ENCODE measurements at regions not wholly inside any gene's neighbourhood (a gene's known extent, or its start where the extent isn't known, plus 50 kb on each side); places are given as distances from the start of the nearest gene placed in this dataset.

GRCh38 chr17:52357854-52358253 is 199.3 kb upstream of the CA10 start:
- DNase-seq: no peak

GRCh38 chr17:52336796-52337195 is 178.3 kb upstream of the CA10 start:
- DNase-seq: no peak

DNA sequence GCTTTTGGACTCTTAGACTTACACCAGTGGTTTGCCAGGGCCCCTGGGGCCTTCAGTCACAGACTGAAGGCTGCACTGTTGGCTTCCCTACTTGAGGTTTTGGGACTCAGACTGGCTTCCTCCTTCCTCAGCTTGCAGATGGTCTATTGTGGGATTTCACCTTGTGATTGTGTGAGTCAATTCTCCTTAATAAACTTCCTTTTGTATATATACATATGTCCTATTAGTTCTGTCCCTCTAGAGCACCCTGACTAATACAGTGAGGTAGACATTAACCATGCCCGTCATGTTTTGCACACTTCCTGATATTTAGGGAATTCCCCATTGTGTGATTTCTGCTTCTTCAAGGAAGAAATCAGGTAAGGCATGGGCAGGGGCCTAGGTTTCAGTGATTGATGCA is 147.8 kb upstream of the CA10 start:
- no peak for DNase-seq

DNA sequence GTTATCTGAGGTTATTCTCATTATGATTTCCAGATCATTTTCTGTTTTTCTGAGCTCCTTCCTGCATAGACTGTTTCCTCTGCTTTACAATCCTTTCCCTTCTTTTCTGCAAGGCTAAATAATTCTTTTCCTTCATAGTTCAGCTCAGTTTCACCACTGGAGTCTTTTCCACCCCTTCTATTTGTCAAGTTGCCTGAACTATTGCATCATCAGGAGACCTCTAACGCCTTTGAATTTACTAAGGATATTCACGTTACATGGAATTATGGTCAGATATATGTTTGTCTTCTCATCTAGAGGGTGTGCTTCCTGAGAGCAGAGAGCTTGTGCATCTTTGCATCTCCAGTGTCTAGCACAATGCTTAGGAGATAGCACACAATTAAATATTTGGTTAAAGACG is 140.4 kb upstream of the CA10 start:
- DNase-seq: no peak

- peak in 1 of 2 experiments; percentile 2 for DNase-seq
These were observed 138.9 kb upstream of the CA10 start for GRCh38 chr17:52297230-52298010.

DNA sequence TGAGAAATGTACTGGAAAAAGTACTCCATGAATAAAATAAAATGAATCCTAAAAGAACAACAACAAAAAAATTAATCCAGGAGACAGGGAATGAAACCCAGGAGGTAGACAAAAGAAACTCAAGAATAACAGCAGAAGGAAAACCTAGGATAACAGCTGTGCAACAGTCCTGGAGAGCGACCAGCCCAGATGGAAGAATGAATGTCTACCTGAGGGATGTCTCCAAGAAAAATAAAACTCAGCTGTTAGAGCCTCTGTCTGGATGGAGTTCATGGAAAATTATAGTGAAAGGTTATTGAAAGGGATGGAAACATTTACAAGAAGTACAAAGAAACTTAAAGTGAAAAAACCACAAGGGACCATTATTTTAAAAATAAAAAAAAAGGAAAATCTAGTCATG is 135.8 kb upstream of the CA10 start:
- DNase-seq: no peak

- DNase-seq: no peak
These were observed 129.1 kb upstream of the CA10 start for GRCh38 chr17:52287611-52288010.

GRCh38 chr17:52283872-52284271 is 125.4 kb upstream of the CA10 start:
- no peak for DNase-seq

GRCh38 chr17:52276381-52277008 is 118.0 kb upstream of the CA10 start:
- DNase-seq: no peak

DNA sequence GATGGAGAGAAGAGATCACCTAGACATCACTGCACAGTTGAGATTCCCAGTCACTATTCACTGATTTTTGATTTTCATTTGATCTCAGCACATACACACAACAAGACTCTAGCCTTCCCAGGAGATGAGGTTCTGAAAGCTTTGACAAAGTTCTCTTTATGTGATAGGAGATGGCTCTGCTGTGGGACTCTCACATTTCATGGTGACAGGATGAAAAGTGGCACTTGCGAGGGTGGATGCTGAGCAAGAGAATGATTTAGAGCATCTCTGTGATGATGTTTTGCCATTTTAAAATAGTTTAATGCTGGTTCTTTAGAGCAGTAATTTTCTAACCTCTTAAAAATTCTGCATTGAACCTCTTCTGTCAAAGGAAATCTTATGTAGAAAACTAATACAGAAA is 113.3 kb upstream of the CA10 start:
- no peak for DNase-seq

DNA sequence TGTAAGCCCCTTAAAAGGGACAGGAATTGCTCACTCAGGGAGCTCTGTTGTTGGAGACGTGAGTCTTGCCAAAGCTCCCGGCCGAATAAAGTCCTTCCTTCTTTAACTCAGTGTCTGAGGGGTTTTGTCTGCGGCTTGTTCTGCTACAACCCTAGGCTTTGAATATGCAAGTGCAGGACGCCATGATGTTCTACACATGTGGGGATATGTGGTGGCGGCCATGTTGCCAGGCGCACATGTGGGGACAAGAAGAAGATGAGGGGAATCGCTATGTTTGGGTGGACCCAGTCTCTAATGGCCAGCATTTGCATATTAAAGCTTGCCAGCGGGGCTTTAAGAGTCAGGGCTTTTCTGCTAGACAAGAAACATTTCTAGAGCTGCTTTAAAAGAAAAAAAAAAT is 96.8 kb upstream of the CA10 start:
- DNase-seq: no peak

- DNase-seq: no peak
These were observed 86.2 kb upstream of the CA10 start for GRCh38 chr17:52244689-52245088.

GRCh38 chr17:52242268-52242667 is 83.8 kb upstream of the CA10 start:
- DNase-seq: no peak

DNA sequence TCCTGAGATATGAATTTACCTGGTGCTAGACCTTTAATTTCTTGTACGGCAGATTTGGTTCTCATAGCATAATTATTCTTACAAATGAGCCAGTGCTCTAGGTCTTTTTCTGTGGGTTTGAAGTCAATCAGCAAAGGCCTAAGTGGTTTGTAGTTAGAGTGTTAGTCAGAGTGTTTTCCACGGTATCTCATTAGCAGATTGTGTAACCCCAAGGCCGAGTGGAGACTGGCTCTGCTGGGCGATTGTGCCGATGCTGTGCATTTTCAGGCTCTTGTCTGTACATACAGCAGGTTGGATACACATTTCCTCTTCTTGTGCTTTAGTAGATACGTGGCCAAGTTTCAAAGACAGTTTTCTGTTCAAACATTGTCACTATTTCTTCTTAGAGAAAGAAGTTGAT is 78.6 kb upstream of the CA10 start:
- no peak for DNase-seq

- DNase-seq: no peak
These were observed 77.0 kb upstream of the CA10 start for GRCh38 chr17:52235516-52235915.

DNA sequence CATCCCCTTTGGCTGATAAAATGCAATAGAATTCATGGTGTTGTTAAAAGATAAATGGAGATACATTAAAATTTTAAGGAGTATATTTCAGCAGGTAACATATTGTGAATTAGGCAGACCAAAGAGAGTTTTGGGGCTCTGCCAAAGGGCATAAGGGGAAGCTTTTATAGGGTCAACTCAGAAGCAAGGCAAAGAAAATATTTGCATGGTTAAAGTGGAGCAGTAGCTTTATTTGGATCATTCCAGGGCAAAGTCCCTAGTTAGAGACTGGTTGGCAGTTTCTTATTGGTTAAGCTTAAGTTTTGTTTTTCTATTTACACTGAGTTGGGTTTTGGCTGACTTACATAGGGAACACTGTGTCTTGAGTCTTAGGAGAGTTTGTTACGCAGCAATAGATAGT is 75.1 kb upstream of the CA10 start:
- no peak for DNase-seq

DNA sequence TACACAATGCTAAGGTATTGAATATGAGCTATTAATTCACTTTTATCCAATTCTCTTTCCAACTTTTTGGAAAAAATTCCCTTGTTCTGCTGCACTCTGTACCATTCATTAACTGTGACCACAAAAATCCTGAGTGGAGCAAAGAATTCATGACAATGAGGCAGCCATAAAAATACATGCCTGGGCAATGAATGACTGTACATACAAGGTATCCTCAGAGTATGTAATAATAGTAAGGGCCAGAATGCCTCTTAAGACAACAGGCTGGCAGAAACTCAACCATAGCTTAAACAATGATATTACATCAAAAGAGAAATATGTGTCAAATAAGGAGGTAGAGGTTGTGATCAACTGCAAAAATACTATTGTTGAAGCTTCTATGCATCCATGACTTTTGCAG is 74.7 kb upstream of the CA10 start:
- DNase-seq: no peak

GRCh38 chr17:52228823-52229222 is 70.3 kb upstream of the CA10 start:
- DNase-seq: no peak

- DNase-seq: no peak
These were observed 69.4 kb upstream of the CA10 start for GRCh38 chr17:52227926-52228325.

DNA sequence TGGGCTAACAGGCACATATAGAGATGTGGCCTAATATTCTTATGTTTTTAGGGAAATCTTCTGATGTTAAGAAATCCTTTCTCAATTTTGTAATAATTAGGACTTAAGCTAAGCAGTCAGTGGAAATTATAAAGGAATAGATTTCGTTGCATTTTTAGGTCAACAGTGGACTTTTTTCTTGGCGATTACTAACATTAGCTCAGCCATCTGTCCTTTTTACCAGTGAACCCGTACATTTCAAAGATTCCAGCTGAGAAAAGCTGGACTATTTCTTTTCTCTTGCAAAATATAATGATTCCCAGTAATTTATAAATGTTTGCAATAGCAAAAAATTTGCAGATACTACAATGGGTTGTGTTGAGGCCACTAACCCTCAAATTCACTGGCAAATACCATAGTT is 54.9 kb upstream of the CA10 start:
- no peak for DNase-seq

GRCh38 chr17:52212851-52213250 is 54.3 kb upstream of the CA10 start:
- DNase-seq: no peak

DNA sequence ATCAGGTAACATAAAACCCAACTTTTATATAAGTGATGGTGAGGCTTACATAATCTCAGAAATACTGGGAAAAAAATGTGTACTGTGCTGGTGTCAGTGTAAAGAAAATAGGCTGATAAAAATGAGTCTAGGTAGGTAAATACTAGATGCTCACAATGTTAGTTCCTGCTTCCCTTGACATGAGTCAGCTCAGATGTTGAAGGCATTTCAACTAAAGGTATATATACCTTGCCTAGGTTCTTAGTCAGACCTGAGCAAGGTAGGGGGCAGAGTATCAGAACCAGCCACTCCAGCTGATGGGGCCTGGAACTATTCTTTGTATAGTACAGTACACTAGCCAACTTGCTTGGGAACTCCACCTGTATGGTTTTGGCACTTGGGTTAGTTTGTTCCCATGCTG is 51.0 kb upstream of the CA10 start:
- no peak for DNase-seq

Data from NCI-H2081 (cell line).